Aorta (tissue), 5 donors: ENCODE measurements at regions not wholly inside any gene's neighbourhood (a gene's known extent, or its start where the extent isn't known, plus 50 kb on each side); places are given as distances from the start of the nearest gene placed in this dataset.
"Not testable (repeated sequence)": the region's sequence is repeated elsewhere in the genome, so short reads cannot be mapped to it uniquely, and the experiment has no call there.

Experiments used
- ATAC-seq: fragments of 200-7000 bp; cut with Tn5 transposase; one replicate; pipeline ENCODE4 v1.9.1; 2022; ENCODE audit warnings: moderate library complexity; ENCODE audit not compliant: low FRiP score
- DNase-seq, 2 donors: peaks; one replicate each; pipeline ENCODE4 v3.0.0-alpha.2; 2020
- H3K27ac ChIP-seq, 2 donors: one replicate each; pipeline ENCODE4 v1.5.1; 2013; ENCODE audit warnings: low read length in 2 of 2, mild to moderate bottlenecking in 2 of 2, moderate library complexity in 2 of 2, control low read depth in 1 of 2, inconsistent platforms in 1 of 2, low read depth in 1 of 2
- H3K27me3 ChIP-seq, 2 donors: one replicate each; pipeline ENCODE4 v1.6.1; 2013; ENCODE audit warnings: control low read depth in 1 of 2, low read length in 1 of 2, mild to moderate bottlenecking in 1 of 2, moderate library complexity in 1 of 2; ENCODE audit not compliant: insufficient read depth in 2 of 2, control insufficient read depth in 1 of 2
- H3K36me3 ChIP-seq, 2 donors: one replicate each; pipeline ENCODE4 v1.6.1; 2013; ENCODE audit warnings: control low read depth in 1 of 2, low read length in 1 of 2, mild to moderate bottlenecking in 1 of 2; ENCODE audit not compliant: insufficient read depth in 2 of 2, control insufficient read depth in 1 of 2
- H3K4me1 ChIP-seq, 2 donors: one replicate each; pipeline ENCODE4 v1.6.1; 2013; ENCODE audit warnings: low read length in 2 of 2, control low read depth in 1 of 2, mild to moderate bottlenecking in 1 of 2, moderate library complexity in 1 of 2; ENCODE audit not compliant: insufficient read depth in 2 of 2, control insufficient read depth in 1 of 2
- H3K4me3 ChIP-seq, 2 donors: one replicate each; pipeline ENCODE4 v1.5.1; 2013; ENCODE audit warnings: low read length in 2 of 2, control low read depth in 1 of 2, mild to moderate bottlenecking in 1 of 2
- H3K9me3 ChIP-seq: one replicate; pipeline ENCODE4 v1.6.1; 2013; ENCODE audit warnings: mild to moderate bottlenecking, low read length; ENCODE audit not compliant: control insufficient read depth
- WGBS, 2 donors: extraction: QIAGEN DNeasy Blood & Tissue Kit; methylation state at CpG; one replicate each; pipeline ENCODE4 v1.1.7; 2013; 5-methylcytosine and 5-hydroxymethylcytosine counted together
- intact Hi-C, 2 donors: fragments of 100-400 bp; cut with DNase I; formaldehyde crosslinking; loops; one replicate each; pipeline versions ENCODE4 v1.14.2 to v1.15.0; 2022
- donor health status: healthy with polysubstance abuse.
- donor health status: Bipolar disorder and iron deficiency.
- donor health status: DM: no; HTN: no; CAD: no.
- donor health status: DM: no; HTN: no; CAD: no.
- donor health status: DM: yes; HTN: yes; CAD: no.

DNA sequence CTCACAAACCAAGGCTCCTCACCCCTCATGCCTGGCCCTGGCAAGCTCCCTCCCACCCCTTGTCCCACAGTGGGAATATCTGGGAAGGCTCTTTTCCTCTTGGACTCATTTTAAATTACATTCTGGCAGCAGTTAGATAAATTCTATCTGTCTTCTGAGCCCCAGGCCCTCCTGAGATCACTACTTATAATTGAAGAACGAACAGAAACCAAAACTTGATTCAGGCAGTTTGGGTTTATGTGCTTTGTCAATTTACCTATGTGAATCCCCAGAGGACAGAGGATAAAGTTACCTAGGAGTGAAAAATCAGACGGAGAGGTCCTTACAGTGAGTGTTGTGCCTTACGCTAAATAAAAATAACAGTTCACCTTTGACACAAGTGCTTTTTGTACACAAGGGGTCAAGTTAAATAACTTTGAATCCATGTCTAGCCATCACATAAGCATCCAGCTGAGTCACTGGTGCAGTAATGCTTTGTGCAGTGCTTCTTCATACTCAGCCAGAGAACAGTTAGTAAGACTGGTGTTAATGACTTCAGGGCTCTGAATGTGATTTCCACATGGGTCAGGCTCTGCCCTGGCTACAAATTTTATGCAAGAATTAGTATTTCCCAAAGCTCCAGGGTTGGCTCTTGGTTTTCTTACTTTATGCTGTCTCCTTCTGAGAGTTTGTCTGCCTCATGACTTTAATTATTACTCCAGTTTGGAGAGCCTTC, 329.3 kb downstream of the INSIG2 start:
- DNase-seq (no peak), ATAC-seq (no peak)
- Histone ChIP-seq H3K9me3 (no peaks in the 10 kb centered on the region), H3K36me3 (no peaks in the 10 kb centered on the region), H3K4me1 (no peaks in the 10 kb centered on the region), H3K27ac (no peak overlapping the region), H3K27me3 (no peaks in the 10 kb centered on the region), H3K4me3 (no peak overlapping the region)
- 63 to 68% methylated on average over 3 of the region's 3 CpGs for WGBS, 2 donors
- intact Hi-C loops, result no loop called here

DNA sequence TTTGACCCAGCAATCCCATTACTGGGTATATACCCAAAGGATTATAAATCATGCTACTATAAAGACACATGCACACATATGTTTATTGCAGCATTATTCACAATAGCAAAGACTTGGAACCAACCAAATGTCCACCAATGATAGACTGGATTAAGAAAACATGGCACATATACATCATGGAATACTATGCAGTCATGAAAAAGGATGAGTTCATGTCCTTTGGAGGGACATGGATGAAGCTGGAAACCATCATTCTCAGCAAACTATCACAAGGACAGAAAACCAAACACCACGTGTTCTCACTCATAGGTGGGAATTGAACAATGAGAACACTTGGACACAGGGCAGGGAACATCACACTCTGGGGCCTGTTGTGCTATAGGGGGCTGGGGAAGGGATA, 326.9 kb downstream of the INSIG2 start:
- H3K36me3 ChIP-seq, H3K27me3 ChIP-seq, intact Hi-C loops, H3K9me3 ChIP-seq, H3K4me3 ChIP-seq, ATAC-seq, DNase-seq, H3K27ac ChIP-seq, H3K4me1 ChIP-seq: not testable (repeated sequence)
- 75 to 80% methylated on average over 1 of the region's 1 CpG for WGBS, 2 donors

DNA sequence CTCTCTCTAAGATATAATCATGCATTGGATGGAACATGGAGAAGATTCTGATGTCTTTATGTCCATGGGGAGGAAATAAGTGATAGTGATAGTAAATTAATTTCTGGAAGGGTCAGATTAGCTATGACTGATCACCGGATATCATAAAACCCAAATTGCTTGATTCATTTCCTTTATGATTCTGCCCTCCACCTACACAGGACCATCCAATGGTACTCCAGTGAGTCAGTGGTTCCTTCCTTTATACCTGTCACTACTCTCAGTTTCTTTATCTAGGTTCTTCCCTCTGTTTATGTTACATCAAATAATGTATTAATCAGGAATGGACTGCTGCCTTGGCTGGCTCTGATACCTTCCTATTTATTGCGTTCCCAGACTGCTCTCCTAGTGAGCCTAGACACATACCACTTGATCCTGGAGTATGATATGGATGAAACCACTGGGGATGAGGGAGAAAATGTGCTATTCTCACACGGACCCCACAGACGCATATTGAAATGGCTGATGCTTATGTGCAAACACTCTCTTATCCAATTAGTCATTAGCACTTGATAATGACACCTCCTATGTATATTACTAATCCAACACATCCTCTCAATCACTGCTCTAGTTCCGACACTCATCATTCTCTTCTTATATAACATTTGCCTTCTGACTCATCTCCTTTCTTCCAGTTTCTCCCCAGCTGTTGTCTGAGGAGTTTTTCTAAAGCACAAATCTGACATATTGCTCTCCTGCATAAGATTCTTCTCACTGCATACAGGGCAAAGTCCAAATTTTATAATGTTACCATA, 315.6 kb downstream of the INSIG2 start:
- 80 to 82% methylated on average over 5 of the region's 5 CpGs for WGBS, 2 donors
- no peak overlapping the region for H3K27ac ChIP-seq
- H3K4me3 ChIP-seq, result no peak overlapping the region
- no peaks in the 10 kb centered on the region for H3K4me1 ChIP-seq
- ATAC-seq (no peak), DNase-seq (no peak)
- no peaks in the 10 kb centered on the region for H3K27me3 ChIP-seq
- no peaks in the 10 kb centered on the region for H3K36me3 ChIP-seq
- intact Hi-C loops, result no loop called here
- H3K9me3 ChIP-seq, result peaks cover 2% of the 10 kb centered on the region

DNA sequence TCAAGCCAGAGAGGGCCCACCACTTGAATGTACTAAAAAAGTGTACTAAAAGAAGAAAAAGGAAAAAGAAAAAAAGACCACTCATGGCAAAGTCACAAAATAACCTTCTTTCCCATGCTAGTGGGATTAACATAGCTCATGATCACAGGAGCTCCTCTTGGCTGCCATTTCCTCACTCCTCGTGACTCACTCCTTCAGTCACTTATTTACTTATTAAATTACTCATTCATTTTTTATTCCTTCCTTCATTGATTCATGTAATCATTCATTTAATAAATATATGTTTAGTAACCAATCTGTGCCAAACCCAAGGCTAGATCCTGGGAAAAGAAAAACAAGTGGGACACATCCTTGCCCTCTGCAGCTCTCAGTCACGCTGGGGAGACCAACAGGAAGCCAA, 300.5 kb downstream of the INSIG2 start:
- 51 to 52% methylated on average over 2 of the region's 2 CpGs for WGBS, 2 donors
- H3K27ac ChIP-seq, result no peak overlapping the region
- intact Hi-C loops, result no loop called here
- H3K4me1 ChIP-seq, result no peaks in the 10 kb centered on the region
- DNase-seq (no peak), ATAC-seq (no peak)
- no peaks in the 10 kb centered on the region for H3K9me3 ChIP-seq
- H3K27me3 ChIP-seq, result no peaks in the 10 kb centered on the region
- no peaks in the 10 kb centered on the region for H3K36me3 ChIP-seq
- H3K4me3 ChIP-seq, result no peak overlapping the region

DNA sequence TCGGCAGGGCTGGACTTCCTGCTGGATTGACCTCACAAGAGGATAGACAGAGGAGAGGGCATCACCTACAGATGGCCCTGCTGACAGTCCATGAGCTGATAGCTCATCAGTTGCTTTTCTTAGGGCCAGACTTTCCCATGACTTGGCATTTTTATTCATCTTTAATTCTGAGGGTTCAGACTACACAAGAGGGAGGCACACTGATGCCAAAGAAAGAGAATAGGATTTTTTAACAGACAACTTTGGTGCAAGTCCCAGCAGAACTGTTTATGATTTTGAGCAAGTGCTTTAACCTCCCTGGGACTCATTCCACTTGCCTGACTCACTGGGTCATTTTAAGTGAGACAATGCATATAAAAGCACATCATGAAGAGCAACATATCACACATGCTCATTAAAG, 299.2 kb downstream of the INSIG2 start:
- DNase-seq (no peak), ATAC-seq (no peak)
- WGBS, 2 donors, result 63 to 80% methylated on average over 1 of the region's 1 CpG
- no peaks in the 10 kb centered on the region for H3K36me3 ChIP-seq
- no peak overlapping the region for H3K4me3 ChIP-seq
- H3K4me1 ChIP-seq, result no peaks in the 10 kb centered on the region
- no peak overlapping the region for H3K27ac ChIP-seq
- H3K9me3 ChIP-seq, result peaks cover 4% of the 10 kb centered on the region
- intact Hi-C loops, result no loop called here
- H3K27me3 ChIP-seq, result no peaks in the 10 kb centered on the region

DNA sequence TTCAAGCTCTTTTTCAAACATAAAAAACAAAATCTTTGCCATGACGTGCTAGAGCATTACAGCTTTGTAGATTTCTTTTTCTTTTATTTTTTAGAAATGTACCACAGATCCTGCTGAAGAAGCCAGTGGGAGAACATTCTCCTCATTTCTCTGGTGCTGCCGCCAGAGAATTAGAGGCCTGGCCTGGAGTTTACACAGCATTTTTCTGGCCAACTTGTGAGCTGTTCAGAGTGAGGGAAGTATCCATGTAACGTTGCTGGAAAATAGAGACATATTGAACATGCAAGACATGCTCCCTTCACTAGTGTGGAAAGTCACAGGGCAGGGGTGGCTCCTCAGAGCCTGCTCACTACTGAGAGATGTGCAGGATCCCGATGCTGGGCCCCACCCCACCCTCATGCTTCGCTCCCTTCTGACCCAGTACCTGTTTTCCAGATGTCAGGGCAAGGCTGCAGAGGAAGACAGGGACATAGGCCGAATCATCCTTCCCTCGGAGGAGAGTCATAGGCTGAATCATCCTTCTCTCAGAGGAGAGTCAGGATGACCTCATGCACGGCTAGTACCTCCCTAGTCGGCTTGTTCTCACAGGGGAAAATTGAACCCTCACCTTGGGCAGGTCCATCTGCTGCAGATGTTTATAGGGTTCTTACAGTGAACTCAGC, 298.5 kb downstream of the INSIG2 start:
- Histone ChIP-seq H3K4me1 (no peaks in the 10 kb centered on the region), H3K9me3 (peaks cover 4% of the 10 kb centered on the region), H3K36me3 (no peaks in the 10 kb centered on the region), H3K4me3 (no peak overlapping the region), H3K27ac (no peak overlapping the region), H3K27me3 (no peaks in the 10 kb centered on the region)
- 67% methylated on average over 9 of the region's 9 CpGs for WGBS, 2 donors
- ATAC-seq, result peak; percentile 31
- intact Hi-C loops, result no loop called here
- DNase-seq, result no peak

DNA sequence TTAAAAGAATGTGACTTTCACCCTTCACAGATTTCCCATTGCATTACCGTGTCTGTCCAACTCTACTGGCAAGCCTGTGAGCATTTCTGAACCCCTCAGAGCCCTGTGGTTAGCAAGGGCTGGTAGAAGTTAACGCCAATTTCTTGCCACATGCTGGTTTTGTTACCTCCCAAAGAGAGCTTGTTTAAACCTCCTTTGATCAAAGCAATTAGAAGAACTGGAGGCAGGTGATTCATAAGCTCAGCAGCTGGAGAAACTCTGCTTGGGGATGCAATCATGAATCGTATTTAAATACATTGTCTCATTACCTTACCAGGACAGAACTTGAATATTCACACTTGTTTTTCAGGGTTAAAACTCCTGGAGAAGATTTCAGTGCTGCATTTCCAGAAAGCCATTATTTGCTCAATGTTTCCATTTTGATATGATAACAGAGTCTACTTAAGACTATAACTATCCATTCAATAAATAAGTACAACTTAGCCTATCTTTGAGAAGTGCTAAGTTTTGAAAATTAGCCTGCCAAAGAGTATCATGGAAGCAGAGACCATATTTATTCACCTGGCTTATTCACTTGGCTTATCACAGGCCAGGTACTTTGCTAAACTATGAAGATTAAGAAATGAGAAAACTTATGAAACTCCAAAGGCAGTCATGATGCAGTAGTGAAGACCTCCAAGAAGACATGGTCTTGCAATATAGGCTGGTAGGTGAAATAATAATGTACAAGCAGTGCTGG, 292.8 kb downstream of the INSIG2 start:
- intact Hi-C loops, result no loop called here
- no peak for ATAC-seq
- no peaks in the 10 kb centered on the region for H3K4me1 ChIP-seq
- H3K4me3 ChIP-seq, result no peak overlapping the region
- peaks cover 4% of the 10 kb centered on the region for H3K9me3 ChIP-seq
- H3K36me3 ChIP-seq, result no peaks in the 10 kb centered on the region
- no peak for DNase-seq
- no peak overlapping the region for H3K27ac ChIP-seq
- H3K27me3 ChIP-seq, result no peaks in the 10 kb centered on the region
- 66% methylated on average over 3 of the region's 3 CpGs for WGBS, 2 donors

DNA sequence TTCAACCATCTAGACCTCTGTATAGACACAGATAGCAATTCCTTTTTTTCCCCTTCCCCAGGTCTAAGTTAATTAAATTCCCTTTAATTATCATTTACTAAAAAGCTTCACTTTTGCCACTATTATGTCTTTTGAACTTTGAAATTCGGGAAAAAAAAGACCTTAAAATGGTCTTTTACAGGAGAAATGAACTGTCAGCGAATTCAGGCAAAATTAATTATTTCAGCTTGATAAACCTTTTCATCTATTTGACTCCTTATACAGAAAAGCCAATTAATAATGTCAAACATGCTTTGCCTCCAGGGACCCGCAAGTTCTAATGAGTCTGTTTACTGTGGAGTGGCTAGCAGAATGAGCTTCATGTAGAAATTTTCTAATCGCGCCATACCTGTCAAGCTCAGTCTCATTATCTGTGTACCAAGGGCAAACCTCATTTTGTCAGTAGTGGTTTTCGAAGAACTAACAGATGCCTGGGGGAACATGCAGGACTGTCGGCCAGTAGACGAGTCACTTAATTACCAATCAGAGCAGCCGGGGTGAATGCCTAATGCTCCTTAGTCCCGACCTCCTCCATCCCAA, 287.7 kb downstream of the INSIG2 start:
- ATAC-seq, result no peak
- intact Hi-C loops, result no loop called here
- no peaks in the 10 kb centered on the region for H3K36me3 ChIP-seq
- WGBS, 2 donors, result 86 to 93% methylated on average over 10 of the region's 10 CpGs
- H3K4me1 ChIP-seq, result no peaks in the 10 kb centered on the region
- H3K4me3 ChIP-seq, result no peak overlapping the region
- H3K9me3 ChIP-seq, result no peaks in the 10 kb centered on the region
- no peak for DNase-seq
- no peak overlapping the region for H3K27ac ChIP-seq
- H3K27me3 ChIP-seq, result no peaks in the 10 kb centered on the region
